Aorta (tissue), 5 donors: ENCODE measurements at regions not wholly inside any gene's neighbourhood (a gene's known extent, or its start where the extent isn't known, plus 50 kb on each side); places are given as distances from the start of the nearest gene placed in this dataset.

Experiments
- ATAC-seq: fragments of 200-7000 bp; cut with Tn5 transposase; one replicate; pipeline ENCODE4 v1.9.1; 2022; ENCODE audit warnings: moderate library complexity; ENCODE audit not compliant: low FRiP score
- DNase-seq, 2 donors: peaks; one replicate each; pipeline ENCODE4 v3.0.0-alpha.2; 2020
- H3K27ac ChIP-seq, 2 donors: one replicate each; pipeline ENCODE4 v1.5.1; 2013; ENCODE audit warnings: low read length in 2 of 2, mild to moderate bottlenecking in 2 of 2, moderate library complexity in 2 of 2, control low read depth in 1 of 2, inconsistent platforms in 1 of 2, low read depth in 1 of 2
- H3K27me3 ChIP-seq, 2 donors: one replicate each; pipeline ENCODE4 v1.6.1; 2013; ENCODE audit warnings: control low read depth in 1 of 2, low read length in 1 of 2, mild to moderate bottlenecking in 1 of 2, moderate library complexity in 1 of 2; ENCODE audit not compliant: insufficient read depth in 2 of 2, control insufficient read depth in 1 of 2
- H3K36me3 ChIP-seq, 2 donors: one replicate each; pipeline ENCODE4 v1.6.1; 2013; ENCODE audit warnings: control low read depth in 1 of 2, low read length in 1 of 2, mild to moderate bottlenecking in 1 of 2; ENCODE audit not compliant: insufficient read depth in 2 of 2, control insufficient read depth in 1 of 2
- H3K4me1 ChIP-seq, 2 donors: one replicate each; pipeline ENCODE4 v1.6.1; 2013; ENCODE audit warnings: low read length in 2 of 2, control low read depth in 1 of 2, mild to moderate bottlenecking in 1 of 2, moderate library complexity in 1 of 2; ENCODE audit not compliant: insufficient read depth in 2 of 2, control insufficient read depth in 1 of 2
- H3K4me3 ChIP-seq, 2 donors: one replicate each; pipeline ENCODE4 v1.5.1; 2013; ENCODE audit warnings: low read length in 2 of 2, control low read depth in 1 of 2, mild to moderate bottlenecking in 1 of 2
- H3K9me3 ChIP-seq: one replicate; pipeline ENCODE4 v1.6.1; 2013; ENCODE audit warnings: mild to moderate bottlenecking, low read length; ENCODE audit not compliant: control insufficient read depth
- WGBS, 2 donors: extraction: QIAGEN DNeasy Blood & Tissue Kit; methylation state at CpG; one replicate each; pipeline ENCODE4 v1.1.7; 2013; 5-methylcytosine and 5-hydroxymethylcytosine counted together
- intact Hi-C, 2 donors: fragments of 100-400 bp; cut with DNase I; formaldehyde crosslinking; loops; one replicate each; pipeline versions ENCODE4 v1.14.2 to v1.15.0; 2022
- donor health status: healthy with polysubstance abuse.
- donor health status: Bipolar disorder and iron deficiency.
- donor health status: DM: no; HTN: no; CAD: no.
- donor health status: DM: no; HTN: no; CAD: no.
- donor health status: DM: yes; HTN: yes; CAD: no.

- Histone ChIP-seq H3K27ac (no peak overlapping the region), H3K4me1 (no peaks in the 10 kb centered on the region), H3K27me3 (no peaks in the 10 kb centered on the region), H3K4me3 (no peak overlapping the region), H3K9me3 (no peaks in the 10 kb centered on the region), H3K36me3 (no peaks in the 10 kb centered on the region)
- no peak for ATAC-seq
- intact Hi-C loops: no loop called here
- DNase-seq: peak; percentile 2 to 5
- 92 to 97% methylated on average over 4 of the region's 4 CpGs for WGBS, 2 donors
These were observed 50.0 kb upstream of the VPS8 start for GRCh38 chr3:184761976-184762375.
